HCT116 (cell line): ENCODE measurements at regions not wholly inside any gene's neighbourhood (a gene's known extent, or its start where the extent isn't known, plus 50 kb on each side); places are given as distances from the start of the nearest gene placed in this dataset.

Source experiments
- ELF1 ChIP-seq: IDR thresholded peaks from 2 replicates; pipeline ENCODE4 v1.6.1; 2012; ENCODE audit warnings: low read depth, borderline replicate concordance
- EZH2 ChIP-seq: fragments of 200-600 bp; sonication (generic); IDR thresholded peaks from 2 replicates; pipeline ENCODE4 v1.6.1; 2017; ENCODE audit warnings: antibody characterized with exemption, mixed run types
- EZH2phosphoT487 ChIP-seq: fragments of 200-600 bp; IDR thresholded peaks from 2 replicates; pipeline ENCODE4 v1.6.1; 2018; ENCODE audit warnings: antibody characterized with exemption, borderline replicate concordance
- JUND ChIP-seq: IDR thresholded peaks from 2 replicates; pipeline ENCODE4 v1.6.1; 2012
- POLR2A ChIP-seq: IDR thresholded peaks from 2 replicates; pipeline ENCODE4 v1.7.0; 2011; ENCODE audit warnings: borderline replicate concordance; ENCODE audit not compliant: insufficient read depth, insufficient read length; ENCODE audit errors: extremely low read depth
- RAD21 ChIP-seq: IDR thresholded peaks from 2 replicates; pipeline ENCODE4 v1.6.1; 2012; ENCODE audit warnings: low read depth, mild to moderate bottlenecking
- ZFX ChIP-seq: fragments of 450-650 bp; IDR thresholded peaks from 2 replicates; pipeline ENCODE4 v1.6.1; 2017
- ZNF274 ChIP-seq: fragments of 200-500 bp; sonication (Bioruptor generic); IDR thresholded peaks from 2 replicates; pipeline ENCODE4 v1.6.1; 2014; ENCODE audit warnings: mild to moderate bottlenecking, low read depth, low read length, inconsistent platforms
- TF ChIP-seq, protein P1 (sequence below), 3 experiments: fragments of 200-600 bp in 1 of 3; sonication (generic) in 1 of 3; IDR thresholded peaks in 2 of 3; conservative IDR thresholded peaks in 1 of 3; 2 replicates each; pipeline ENCODE4 v1.5.1; 2012 to 2017; ENCODE audit warnings: low read depth in 2 of 3, low read length in 2 of 3, antibody characterized with exemption in 1 of 3, borderline replicate concordance in 1 of 3, control low read depth in 1 of 3, mild to moderate bottlenecking in 1 of 3, mixed read lengths in 1 of 3, mixed run types in 1 of 3, moderate library complexity in 1 of 3; ENCODE audit not compliant: insufficient read depth in 1 of 3
- TF ChIP-seq, protein P2 (sequence below): IDR thresholded peaks from 2 replicates; pipeline ENCODE4 v1.6.1; 2012
- TF ChIP-seq, protein P3 (sequence below): IDR thresholded peaks from 2 replicates; pipeline ENCODE4 v1.6.1; 2012

DNA sequence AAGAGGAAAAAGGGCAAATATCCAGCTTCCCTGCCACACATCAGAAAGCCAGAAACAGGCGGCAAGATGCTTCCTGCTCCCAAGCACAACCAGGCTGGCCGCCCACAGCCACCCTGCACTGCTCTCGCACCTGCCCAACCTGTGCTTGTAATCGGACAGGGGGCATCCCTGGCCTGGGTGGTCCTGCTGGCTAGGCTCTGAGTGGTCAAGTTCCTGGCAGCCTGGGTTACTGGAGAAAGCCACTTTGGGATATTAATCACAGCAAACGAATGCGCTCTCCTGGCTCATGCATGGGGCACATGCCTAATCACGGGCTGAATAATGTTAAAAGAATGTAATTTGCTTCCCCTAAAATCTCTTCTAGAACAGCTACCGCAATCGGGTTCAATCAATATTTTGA is 442.4 kb downstream of the MCTP2 start:
- TF ChIP-seq EZH2 (no peak), EZH2phosphoT487 (no peak), ZNF274 (no peak), ELF1 (no peak), POLR2A (no peak), RAD21 (no peak), JUND (no peak), ZFX (no peak)
- TF ChIP-seq, protein P1, sequence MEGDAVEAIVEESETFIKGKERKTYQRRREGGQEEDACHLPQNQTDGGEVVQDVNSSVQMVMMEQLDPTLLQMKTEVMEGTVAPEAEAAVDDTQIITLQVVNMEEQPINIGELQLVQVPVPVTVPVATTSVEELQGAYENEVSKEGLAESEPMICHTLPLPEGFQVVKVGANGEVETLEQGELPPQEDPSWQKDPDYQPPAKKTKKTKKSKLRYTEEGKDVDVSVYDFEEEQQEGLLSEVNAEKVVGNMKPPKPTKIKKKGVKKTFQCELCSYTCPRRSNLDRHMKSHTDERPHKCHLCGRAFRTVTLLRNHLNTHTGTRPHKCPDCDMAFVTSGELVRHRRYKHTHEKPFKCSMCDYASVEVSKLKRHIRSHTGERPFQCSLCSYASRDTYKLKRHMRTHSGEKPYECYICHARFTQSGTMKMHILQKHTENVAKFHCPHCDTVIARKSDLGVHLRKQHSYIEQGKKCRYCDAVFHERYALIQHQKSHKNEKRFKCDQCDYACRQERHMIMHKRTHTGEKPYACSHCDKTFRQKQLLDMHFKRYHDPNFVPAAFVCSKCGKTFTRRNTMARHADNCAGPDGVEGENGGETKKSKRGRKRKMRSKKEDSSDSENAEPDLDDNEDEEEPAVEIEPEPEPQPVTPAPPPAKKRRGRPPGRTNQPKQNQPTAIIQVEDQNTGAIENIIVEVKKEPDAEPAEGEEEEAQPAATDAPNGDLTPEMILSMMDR (IDR thresholded peaks at IDR 0.05 in 2 of 3, conservative IDR thresholded peaks at IDR 0.05 in 1 of 3; ENCODE audit: borderline replicate concordance in 1 of 3, insufficient read depth in 1 of 3, low read depth in 2 of 3, low read length in 2 of 3), result no peak
- TF ChIP-seq, protein P2, sequence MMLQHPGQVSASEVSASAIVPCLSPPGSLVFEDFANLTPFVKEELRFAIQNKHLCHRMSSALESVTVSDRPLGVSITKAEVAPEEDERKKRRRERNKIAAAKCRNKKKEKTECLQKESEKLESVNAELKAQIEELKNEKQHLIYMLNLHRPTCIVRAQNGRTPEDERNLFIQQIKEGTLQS, result no peak
- TF ChIP-seq, protein P3, sequence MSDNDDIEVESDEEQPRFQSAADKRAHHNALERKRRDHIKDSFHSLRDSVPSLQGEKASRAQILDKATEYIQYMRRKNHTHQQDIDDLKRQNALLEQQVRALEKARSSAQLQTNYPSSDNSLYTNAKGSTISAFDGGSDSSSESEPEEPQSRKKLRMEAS, result no peak
